ENCODE measurements at regions not wholly inside any gene's neighbourhood (a gene's known extent, or its start where the extent isn't known, plus 50 kb on each side); places are given as distances from the start of the nearest gene placed in this dataset.

- CTCF ChIA-PET, result interaction anchor here (1.2 kb wide), 1 partner anchor 283 kb away, joined by 3 read pairs; no protein-coding TSS in a partner anchor
- H3K27me3 ChIP-seq (ENCODE audit: control insufficient read depth, insufficient read depth, low read length), result no peaks in the 10 kb centered on the region
- no peak for DNase-seq (ENCODE audit: low read depth)
- H3K36me3 ChIP-seq (ENCODE audit: control insufficient read depth, insufficient read depth, low read length), result no peaks in the 10 kb centered on the region
- TF ChIP-seq CTCF (IDR thresholded peaks at IDR 0.05; ENCODE audit: insufficient read depth, low read depth, low read length), result no peak
- H3K4me3 ChIP-seq (ENCODE audit: low read depth, low read length), result no peak overlapping the region
- POLR2A ChIA-PET, result no interaction called here
Observed at GRCh38 chr2:60267122-60267521, 286.3 kb downstream of the BCL11A start.

DNA sequence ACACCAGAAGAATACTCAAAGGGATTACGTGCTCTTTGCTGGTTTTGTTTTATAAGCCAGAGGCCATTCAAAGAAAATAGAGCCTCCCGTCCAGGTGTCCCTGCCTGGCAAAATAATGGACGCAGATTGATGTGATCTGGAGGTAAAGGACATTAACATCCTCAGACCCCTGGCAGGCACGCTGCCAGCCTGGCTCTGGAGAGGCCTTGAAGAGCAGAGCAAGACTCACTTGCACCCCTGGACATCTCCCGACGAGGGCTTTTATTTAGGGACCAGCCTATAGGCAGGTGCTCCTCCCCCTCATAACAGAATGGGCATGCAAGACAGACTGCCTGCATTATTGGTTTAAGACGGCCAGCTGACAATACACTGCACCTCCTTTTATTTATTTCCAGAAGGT, 291.3 kb downstream of the BCL11A start:
- Histone ChIP-seq H3K36me3 (ENCODE audit: control insufficient read depth, insufficient read depth, low read length) (no peaks in the 10 kb centered on the region), H3K27me3 (ENCODE audit: control insufficient read depth, insufficient read depth, low read length) (no peaks in the 10 kb centered on the region), H3K4me3 (ENCODE audit: low read depth, low read length) (no peak overlapping the region)
- CTCF ChIA-PET, result no interaction called here
- POLR2A ChIA-PET, result no interaction called here
- DNase-seq (ENCODE audit: low read depth), result no peak
- no peak for TF ChIP-seq CTCF (IDR thresholded peaks at IDR 0.05; ENCODE audit: insufficient read depth, low read depth, low read length)

DNA sequence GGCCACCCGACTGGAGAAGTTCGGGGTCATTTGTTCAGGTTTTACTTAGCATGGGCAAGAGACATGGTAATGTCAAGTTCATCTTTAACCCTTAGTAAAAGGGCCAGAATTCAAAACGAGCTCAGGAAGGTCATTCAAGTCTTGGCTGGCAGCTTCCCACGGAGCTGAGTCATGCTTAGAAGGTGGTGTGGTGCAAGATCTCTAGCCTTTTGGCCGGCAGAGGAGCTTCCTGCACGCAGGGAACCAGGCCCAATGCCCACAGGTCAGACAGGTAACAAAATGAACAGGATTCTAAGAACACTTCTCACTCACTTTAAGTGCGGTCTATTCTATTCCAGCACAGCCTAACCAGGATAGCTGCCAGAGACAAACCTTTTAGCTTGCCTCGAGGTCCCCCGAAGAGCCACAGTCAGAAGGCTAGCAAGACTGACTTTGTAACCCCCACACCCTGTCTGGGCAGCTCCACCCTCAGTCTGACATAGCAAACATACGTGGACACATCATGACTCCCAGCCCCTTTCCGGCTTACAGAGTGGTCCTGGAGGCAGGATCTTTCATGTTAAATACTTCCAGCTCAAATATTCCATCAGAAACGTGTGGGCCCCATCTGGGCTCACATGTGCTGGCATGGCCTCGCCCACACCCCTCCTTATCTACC, 292.7 kb downstream of the BCL11A start:
- ChIA-PET CTCF (no interaction called here), POLR2A (no interaction called here)
- TF ChIP-seq CTCF (IDR thresholded peaks at IDR 0.05; ENCODE audit: insufficient read depth, low read depth, low read length), result no peak
- no peak for DNase-seq (ENCODE audit: low read depth)
- H3K4me3 ChIP-seq (ENCODE audit: low read depth, low read length), result no peak overlapping the region
- no peaks in the 10 kb centered on the region for H3K27me3 ChIP-seq (ENCODE audit: control insufficient read depth, insufficient read depth, low read length)
- no peaks in the 10 kb centered on the region for H3K36me3 ChIP-seq (ENCODE audit: control insufficient read depth, insufficient read depth, low read length)

DNA sequence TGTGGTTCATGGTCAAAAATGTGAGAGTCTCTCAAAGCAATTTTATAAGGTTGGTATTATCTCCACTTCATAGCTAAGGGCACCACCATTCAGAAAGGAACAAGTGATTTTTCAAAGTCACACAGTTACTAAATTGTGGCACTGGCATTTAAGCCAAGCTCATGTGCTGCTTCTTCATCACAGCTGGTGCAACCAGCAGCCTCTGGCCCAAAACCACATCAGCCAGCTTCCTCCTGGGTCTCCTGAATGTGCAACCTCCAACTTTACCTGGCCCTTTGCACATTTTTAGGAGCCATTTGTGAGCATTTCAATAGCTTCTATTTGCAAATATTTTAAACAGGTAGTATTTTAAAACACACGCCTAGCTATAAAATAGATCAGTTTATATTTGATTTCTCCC, 293.7 kb downstream of the BCL11A start:
- Histone ChIP-seq H3K27me3 (ENCODE audit: control insufficient read depth, insufficient read depth, low read length) (no peaks in the 10 kb centered on the region), H3K4me3 (ENCODE audit: low read depth, low read length) (no peak overlapping the region), H3K36me3 (ENCODE audit: control insufficient read depth, insufficient read depth, low read length) (no peaks in the 10 kb centered on the region)
- CTCF ChIA-PET, result no interaction called here
- no peak for TF ChIP-seq CTCF (IDR thresholded peaks at IDR 0.05; ENCODE audit: insufficient read depth, low read depth, low read length)
- POLR2A ChIA-PET, result no interaction called here
- no peak for DNase-seq (ENCODE audit: low read depth)

DNA sequence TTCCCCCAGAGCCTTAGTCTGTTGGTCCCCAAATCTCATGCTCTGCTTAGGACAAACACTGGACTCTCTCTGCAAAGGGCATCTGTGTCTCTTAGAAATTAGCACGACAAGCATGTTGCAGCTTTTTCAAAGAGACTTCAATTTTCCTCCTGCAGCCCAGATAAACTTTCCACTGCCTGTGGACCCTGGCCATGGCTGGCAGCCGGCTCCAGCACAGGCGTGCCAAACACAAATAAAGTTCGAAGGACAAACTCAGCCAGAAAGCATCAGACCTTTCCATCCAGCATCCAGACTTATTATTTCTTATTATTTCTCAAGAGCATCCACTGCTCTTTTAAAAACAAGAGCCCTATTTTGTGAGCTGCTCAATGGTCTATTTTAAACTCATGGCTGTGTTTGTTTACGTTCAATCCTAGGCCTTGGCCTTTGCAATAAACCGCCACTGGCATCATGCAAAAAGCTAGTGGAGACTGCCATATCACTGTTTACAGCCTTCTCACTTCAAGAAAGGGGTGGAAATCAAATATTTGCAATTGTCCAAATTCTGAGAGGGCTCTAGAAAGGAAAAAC, 300.8 kb downstream of the BCL11A start:
- Histone ChIP-seq H3K36me3 (ENCODE audit: control insufficient read depth, insufficient read depth, low read length) (no peaks in the 10 kb centered on the region), H3K27me3 (ENCODE audit: control insufficient read depth, insufficient read depth, low read length) (no peaks in the 10 kb centered on the region), H3K4me3 (ENCODE audit: low read depth, low read length) (no peak overlapping the region)
- ChIA-PET CTCF (interaction anchor here (0.7 kb wide), 1 partner anchor 12 kb away, joined by 3 read pairs; no protein-coding TSS in a partner anchor), POLR2A (no interaction called here)
- no peak for TF ChIP-seq CTCF (IDR thresholded peaks at IDR 0.05; ENCODE audit: insufficient read depth, low read depth, low read length)
- DNase-seq (ENCODE audit: low read depth), result no peak
